ENCODE measurements at regions not wholly inside any gene's neighbourhood (a gene's known extent, or its start where the extent isn't known, plus 50 kb on each side); places are given as distances from the start of the nearest gene placed in this dataset.

GRCh38 chr3:69562020-69562419, 176.1 kb upstream of the FRMD4B start:
- Histone ChIP-seq H3K9ac (ENCODE audit: insufficient read depth, low read length, poor library complexity, severe bottlenecking) (no peak overlapping the region), H4K20me1 (ENCODE audit: insufficient read depth, low read length) (no peaks in the 10 kb centered on the region), H2AFZ (ENCODE audit: insufficient read depth, low read depth, low read length, poor library complexity, severe bottlenecking) (no peak overlapping the region), H3K4me3 (replicated peaks in 1 of 3; ENCODE audit: low read depth in 2 of 3, low read length in 3 of 3) (no peak overlapping the region), H3K27me3 (ENCODE audit: control insufficient read depth in 2 of 2, insufficient read depth in 2 of 2, low read length in 2 of 2) (no peaks in the 10 kb centered on the region), H3K9me3 (replicated peaks in 1 of 2; ENCODE audit: control insufficient read depth in 1 of 2, insufficient read depth in 1 of 2, low read length in 2 of 2) (no peaks in the 10 kb centered on the region), H3K36me3 (replicated peaks in 1 of 2; ENCODE audit: control insufficient read depth in 1 of 2, insufficient read depth in 2 of 2, low read length in 2 of 2) (no peaks in the 10 kb centered on the region), H3K4me2 (replicated peaks; ENCODE audit: extremely low read depth, low read length, poor library complexity, severe bottlenecking) (no peak overlapping the region), H3K27ac (ENCODE audit: low read depth in 1 of 2, low read length in 2 of 2) (no peak overlapping the region), H3K4me1 (ENCODE audit: control insufficient read depth in 1 of 2, insufficient read depth in 2 of 2, low read length in 2 of 2) (peaks cover 48 to 58% of the 10 kb centered on the region in 2 donors), H3K79me2 (ENCODE audit: insufficient read depth, low read length) (no peaks in the 10 kb centered on the region)
- Mint-ChIP-seq H3K27me3 (ENCODE audit: low read depth in 3 of 3) (peaks cover 0 to 1% (median 0%) of the 10 kb centered on the region in 3 donors), H3K4me1 (peaks cover 59% of the 10 kb centered on the region), H3K36me3 (no peaks in the 10 kb centered on the region), H3K4me3 (no peak overlapping the region), H3K27ac (peak overlapping the region in 1 of 7 donors; percentile 68), H3K9me3 (no peaks in the 10 kb centered on the region)
- no peak for TF ChIP-seq CTCF (IDR thresholded peaks at IDR 0.05)
- intact Hi-C loops (cut with micrococcal nuclease) = no loop called here
- peak in 1 of 3 donors; percentile 11 for DNase-seq
- 100% methylated on average over 1 of the region's 4 CpGs for WGBS (ENCODE audit: insufficient coverage)

GRCh38 chr3:69560818-69561217, 174.9 kb upstream of the FRMD4B start:
- H3K36me3 Mint-ChIP-seq = no peaks in the 10 kb centered on the region
- Histone ChIP-seq H3K4me3 (replicated peaks in 1 of 3; ENCODE audit: low read depth in 2 of 3, low read length in 3 of 3) (no peak overlapping the region), H2AFZ (ENCODE audit: insufficient read depth, low read depth, low read length, poor library complexity, severe bottlenecking) (no peak overlapping the region), H3K4me2 (replicated peaks; ENCODE audit: extremely low read depth, low read length, poor library complexity, severe bottlenecking) (peak overlapping the region; percentile 40), H3K4me1 (ENCODE audit: control insufficient read depth in 1 of 2, insufficient read depth in 2 of 2, low read length in 2 of 2) (peaks cover 38 to 47% of the 10 kb centered on the region in 2 donors), H3K27ac (ENCODE audit: low read depth in 1 of 2, low read length in 2 of 2) (peak overlapping the region; percentile 47 to 51), H3K9me3 (replicated peaks in 1 of 2; ENCODE audit: control insufficient read depth in 1 of 2, insufficient read depth in 1 of 2, low read length in 2 of 2) (no peaks in the 10 kb centered on the region), H3K9ac (ENCODE audit: insufficient read depth, low read length, poor library complexity, severe bottlenecking) (no peak overlapping the region), H3K36me3 (replicated peaks in 1 of 2; ENCODE audit: control insufficient read depth in 1 of 2, insufficient read depth in 2 of 2, low read length in 2 of 2) (no peaks in the 10 kb centered on the region), H4K20me1 (ENCODE audit: insufficient read depth, low read length) (no peaks in the 10 kb centered on the region), H3K27me3 (ENCODE audit: control insufficient read depth in 2 of 2, insufficient read depth in 2 of 2, low read length in 2 of 2) (no peaks in the 10 kb centered on the region), H3K79me2 (ENCODE audit: insufficient read depth, low read length) (no peaks in the 10 kb centered on the region)
- H3K9me3 Mint-ChIP-seq = no peaks in the 10 kb centered on the region
- peaks cover 0 to 1% (median 0%) of the 10 kb centered on the region in 3 donors for H3K27me3 Mint-ChIP-seq (ENCODE audit: low read depth in 3 of 3)
- DNase-seq = peak; percentile 50 to 78 (median 77)
- H3K4me1 Mint-ChIP-seq = peaks cover 48% of the 10 kb centered on the region
- peak overlapping the region; percentile 66 to 93 (median 89) for H3K27ac Mint-ChIP-seq
- intact Hi-C loops (cut with micrococcal nuclease) = no loop called here
- H3K4me3 Mint-ChIP-seq = peak overlapping the region in 1 of 2 donors; percentile 47
- TF ChIP-seq CTCF (IDR thresholded peaks at IDR 0.05) = peak; percentile 53

Data from CD14-positive monocyte (primary cell).